B cell (primary cell): ENCODE measurements at regions not wholly inside any gene's neighbourhood (a gene's known extent, or its start where the extent isn't known, plus 50 kb on each side); places are given as distances from the start of the nearest gene placed in this dataset.

ENCODE experiments used
- CTCF ChIP-seq: fragments of 200-600 bp; IDR thresholded peaks from one replicate; pipeline ENCODE4 v1.8.0; 2022; ENCODE audit warnings: antibody characterized with exemption, mild to moderate bottlenecking
- EZH2 ChIP-seq: IDR thresholded peaks from 2 replicates; pipeline ENCODE4 v1.6.1; 2012; ENCODE audit warnings: borderline replicate concordance, low read depth, mild to moderate bottlenecking, moderate library complexity, low read length; ENCODE audit not compliant: insufficient read depth, poor library complexity, severe bottlenecking

- TF ChIP-seq CTCF (no peak), EZH2 (no peak)
These were observed 1372.3 kb downstream of the STIM2 start for GRCh38 chr4:28232951-28233350.
